Mesenchymal stem cell (in vitro differentiated cells and primary cell): ENCODE measurements at regions not wholly inside any gene's neighbourhood (a gene's known extent, or its start where the extent isn't known, plus 50 kb on each side); places are given as distances from the start of the nearest gene placed in this dataset.

Experiments
- DNase-seq: peaks from one replicate; pipeline ENCODE4 v3.0.0-alpha.2; 2013
- H2AFZ ChIP-seq: one replicate; pipeline ENCODE4 v1.6.1; 2013; ENCODE audit warnings: low read depth, mild to moderate bottlenecking, control low read depth, inconsistent platforms, low read length, moderate library complexity
- H2AK5ac ChIP-seq: 2 replicates; pipeline ENCODE4 v1.6.1; 2013; ENCODE audit warnings: low read length, moderate library complexity, mild to moderate bottlenecking, inconsistent platforms; ENCODE audit not compliant: severe bottlenecking
- H2BK120ac ChIP-seq: one replicate; pipeline ENCODE4 v1.6.1; 2013; ENCODE audit warnings: low read depth, mild to moderate bottlenecking, inconsistent platforms, low read length, moderate library complexity
- H2BK12ac ChIP-seq, 2 experiments: one replicate each; pipeline ENCODE4 v1.6.1; 2013; ENCODE audit warnings: inconsistent platforms in 2 of 2, low read length in 2 of 2, mild to moderate bottlenecking in 2 of 2, moderate library complexity in 2 of 2, control low read depth in 1 of 2
- H2BK15ac ChIP-seq: one replicate; pipeline ENCODE4 v1.6.1; 2013; ENCODE audit warnings: mild to moderate bottlenecking, low read depth, inconsistent platforms; ENCODE audit not compliant: poor library complexity, severe bottlenecking
- H2BK5ac ChIP-seq: 2 replicates; pipeline ENCODE4 v1.6.1; 2013; ENCODE audit warnings: low read depth, mild to moderate bottlenecking, low read length, control low read depth, inconsistent platforms; ENCODE audit not compliant: poor library complexity, severe bottlenecking
- H3K14ac ChIP-seq, 2 experiments: one replicate each; pipeline ENCODE4 v1.6.1; 2013; ENCODE audit warnings: inconsistent platforms in 2 of 2, low read length in 2 of 2, control low read depth in 1 of 2, mild to moderate bottlenecking in 1 of 2, moderate library complexity in 1 of 2
- H3K18ac ChIP-seq, 2 experiments: one replicate each; pipeline ENCODE4 v1.6.1; 2013; ENCODE audit warnings: inconsistent platforms in 2 of 2, low read length in 2 of 2, control low read depth in 1 of 2, low read depth in 1 of 2, mild to moderate bottlenecking in 1 of 2
- H3K23ac ChIP-seq, 2 experiments: one replicate each; pipeline ENCODE4 v1.6.1; 2013; ENCODE audit warnings: inconsistent platforms in 2 of 2, low read length in 2 of 2, mild to moderate bottlenecking in 2 of 2, moderate library complexity in 2 of 2, control low read depth in 1 of 2
- H3K27ac ChIP-seq: 2 replicates; pipeline ENCODE4 v1.5.1; 2013; ENCODE audit warnings: mild to moderate bottlenecking, moderate library complexity, low read length, control low read depth, inconsistent platforms; ENCODE audit not compliant: poor library complexity, severe bottlenecking
- H3K27me3 ChIP-seq, 2 experiments: 2 replicates each; pipeline versions ENCODE4 v1.6.1 to v1.7.0; 2013; ENCODE audit warnings: low read length in 2 of 2, mild to moderate bottlenecking in 2 of 2, moderate library complexity in 2 of 2, control low read depth in 1 of 2, inconsistent platforms in 1 of 2; ENCODE audit not compliant: control insufficient read depth in 1 of 2, insufficient read depth in 1 of 2
- H3K36me3 ChIP-seq, 2 experiments: 2 replicates each; pipeline versions ENCODE4 v1.6.1 to v1.7.0; 2013; ENCODE audit warnings: low read length in 2 of 2, control low read depth in 1 of 2, inconsistent platforms in 1 of 2, low read depth in 1 of 2, mild to moderate bottlenecking in 1 of 2; ENCODE audit not compliant: insufficient read depth in 2 of 2, control insufficient read depth in 1 of 2
- H3K4ac ChIP-seq, 2 experiments: one replicate each; pipeline ENCODE4 v1.6.1; 2013; ENCODE audit warnings: inconsistent platforms in 2 of 2, low read length in 2 of 2, mild to moderate bottlenecking in 2 of 2, moderate library complexity in 2 of 2, control low read depth in 1 of 2, low read depth in 1 of 2
- H3K4me1 ChIP-seq: 2 replicates; pipeline ENCODE4 v1.6.1; 2013; ENCODE audit warnings: low read depth, low read length, control low read depth; ENCODE audit not compliant: control insufficient read depth, insufficient read depth
- H3K4me2 ChIP-seq: 2 replicates; pipeline ENCODE4 v1.6.1; 2013; ENCODE audit warnings: low read length, mild to moderate bottlenecking, inconsistent platforms; ENCODE audit not compliant: poor library complexity, severe bottlenecking
- H3K4me3 ChIP-seq, 2 experiments: 2 replicates each; pipeline versions ENCODE4 v1.5.1 to v1.7.0; 2013; ENCODE audit warnings: low read length in 2 of 2, mild to moderate bottlenecking in 2 of 2, control low read depth in 1 of 2, low read depth in 1 of 2; ENCODE audit not compliant: insufficient read depth in 1 of 2
- H3K79me1 ChIP-seq: replicated peaks from 2 replicates; pipeline ENCODE4 v1.6.1; 2013; ENCODE audit warnings: mild to moderate bottlenecking, control low read depth, low read length, inconsistent platforms; ENCODE audit not compliant: poor library complexity, severe bottlenecking
- H3K9ac ChIP-seq: 2 replicates; pipeline ENCODE4 v1.7.0; 2013; ENCODE audit warnings: mild to moderate bottlenecking, low read length, moderate library complexity
- H3K9me3 ChIP-seq: 2 replicates; pipeline ENCODE4 v1.7.0; 2013; ENCODE audit warnings: mild to moderate bottlenecking, low read length; ENCODE audit not compliant: control insufficient read depth
- H4K8ac ChIP-seq: one replicate; pipeline ENCODE4 v1.6.1; 2013; ENCODE audit warnings: inconsistent platforms, mild to moderate bottlenecking, low read length, moderate library complexity
- H4K91ac ChIP-seq: one replicate; pipeline ENCODE4 v1.6.1; 2013; ENCODE audit warnings: mild to moderate bottlenecking, low read length, inconsistent platforms
- WGBS: methylation state at CpG from one replicate; pipeline ENCODE4 v1.1.7; 2013; ENCODE audit warnings: mixed read lengths; 5-methylcytosine and 5-hydroxymethylcytosine counted together

DNA sequence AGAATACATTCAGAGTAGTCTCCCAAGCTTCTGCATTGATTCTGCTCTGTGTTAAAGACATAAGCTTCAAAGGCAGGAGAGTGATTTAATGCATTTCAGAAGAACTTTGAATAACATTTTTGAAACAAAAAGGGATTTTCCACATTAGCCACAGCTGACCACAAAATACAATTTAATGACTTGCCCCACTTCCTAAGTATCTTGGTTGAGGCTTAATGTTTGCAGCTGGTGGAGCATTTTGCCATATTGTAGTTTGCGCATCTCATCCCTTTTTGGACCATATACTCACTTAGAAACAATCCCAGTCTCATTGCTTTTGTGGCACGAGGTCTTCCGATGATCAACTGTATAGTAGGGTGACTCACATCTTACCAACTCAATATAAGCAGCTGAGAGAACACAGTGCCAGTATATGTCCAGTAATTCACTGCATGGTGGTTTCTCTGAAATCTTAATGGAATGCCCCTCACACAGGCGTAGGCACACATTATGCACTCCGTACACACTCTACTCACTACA is 455.8 kb upstream of the PTGER4 start:
- Histone ChIP-seq H3K4me3 (no peak overlapping the region), H3K18ac (no peak overlapping the region), H2BK12ac (no peak overlapping the region), H2AK5ac (no peak overlapping the region), H3K9me3 (no peaks in the 10 kb centered on the region), H3K9ac (no peak overlapping the region), H3K36me3 (no peaks in the 10 kb centered on the region), H3K27me3 (no peaks in the 10 kb centered on the region), H2AFZ (no peak overlapping the region), H3K27ac (peak overlapping the region; percentile 79), H2BK120ac (no peak overlapping the region), H3K4me1 (peaks cover 1% of the 10 kb centered on the region), H4K91ac (no peak overlapping the region), H2BK5ac (no peak overlapping the region), H3K4me2 (no peak overlapping the region), H2BK15ac (no peak overlapping the region), H3K23ac (no peak overlapping the region), H4K8ac (no peak overlapping the region), H3K79me1 (no peaks in the 10 kb centered on the region), H3K4ac (no peak overlapping the region), H3K14ac (no peak overlapping the region)
- peak; percentile 73 for DNase-seq
- WGBS: 49% methylated on average over 4 of the region's 5 CpGs

DNA sequence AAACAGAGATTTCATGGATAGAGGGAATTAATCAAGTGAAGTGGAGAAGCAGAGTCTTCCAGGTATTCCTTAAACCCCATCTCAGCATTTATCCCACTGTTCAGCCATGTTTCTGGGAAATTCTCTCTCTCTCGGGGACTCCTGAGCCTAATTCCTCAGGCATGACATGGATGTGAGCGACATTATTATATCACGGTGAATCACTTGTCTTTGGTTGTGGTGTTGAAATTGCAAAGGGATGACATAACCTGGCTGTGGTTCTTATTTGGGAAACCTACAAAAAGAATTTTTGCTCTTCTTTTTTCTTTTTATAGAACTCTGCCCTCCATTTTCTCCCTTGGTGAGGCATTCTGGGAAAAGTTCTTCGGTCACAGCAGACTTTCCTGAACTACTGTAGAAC is 457.9 kb upstream of the PTGER4 start:
- Histone ChIP-seq H2BK15ac (no peak overlapping the region), H3K4me2 (no peak overlapping the region), H2BK5ac (no peak overlapping the region), H2BK120ac (no peak overlapping the region), H3K9me3 (no peaks in the 10 kb centered on the region), H3K4ac (no peak overlapping the region), H3K9ac (no peak overlapping the region), H3K27ac (peak overlapping the region; percentile 69), H2AFZ (no peak overlapping the region), H2BK12ac (no peak overlapping the region), H3K27me3 (no peaks in the 10 kb centered on the region), H3K36me3 (no peaks in the 10 kb centered on the region), H4K8ac (no peak overlapping the region), H3K14ac (no peak overlapping the region), H2AK5ac (no peak overlapping the region), H3K79me1 (no peaks in the 10 kb centered on the region), H3K18ac (no peak overlapping the region), H3K4me1 (peaks cover 1% of the 10 kb centered on the region), H3K4me3 (no peak overlapping the region), H4K91ac (no peak overlapping the region), H3K23ac (no peak overlapping the region)
- DNase-seq: peak; percentile 69
- WGBS: 30% methylated on average over 4 of the region's 4 CpGs

DNA sequence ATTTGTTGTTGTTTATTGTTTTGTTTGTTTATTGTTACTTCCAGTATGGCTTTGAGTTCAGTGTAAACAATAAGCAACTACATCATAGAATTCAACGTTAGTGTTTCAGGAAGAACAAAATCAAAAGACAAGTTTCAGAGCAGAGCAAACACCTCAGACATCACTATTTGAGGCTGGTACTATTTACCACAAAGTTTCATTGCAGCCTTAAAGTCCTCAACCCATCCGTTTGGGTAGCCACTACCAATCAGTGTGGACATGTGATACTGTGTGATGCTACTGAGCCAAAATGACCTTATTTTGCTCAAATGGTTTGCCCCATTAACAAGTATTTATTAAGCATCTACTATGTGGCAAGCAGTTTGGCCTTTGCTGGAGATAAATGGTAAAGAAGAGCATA is 458.5 kb upstream of the PTGER4 start:
- Histone ChIP-seq H3K79me1 (no peaks in the 10 kb centered on the region), H3K18ac (no peak overlapping the region), H3K4me3 (no peak overlapping the region), H2AK5ac (peak overlapping the region; percentile 6), H3K27ac (peak overlapping the region; percentile 6), H2BK120ac (no peak overlapping the region), H3K4me1 (peaks cover 1% of the 10 kb centered on the region), H3K14ac (no peak overlapping the region), H3K36me3 (no peaks in the 10 kb centered on the region), H3K4me2 (no peak overlapping the region), H3K27me3 (no peaks in the 10 kb centered on the region), H4K8ac (no peak overlapping the region), H3K9me3 (no peaks in the 10 kb centered on the region), H3K23ac (no peak overlapping the region), H2AFZ (no peak overlapping the region), H4K91ac (no peak overlapping the region), H2BK5ac (no peak overlapping the region), H3K9ac (no peak overlapping the region), H3K4ac (no peak overlapping the region), H2BK12ac (no peak overlapping the region), H2BK15ac (no peak overlapping the region)
- DNase-seq: no peak
- 82% methylated on average over 2 of the region's 2 CpGs for WGBS

DNA sequence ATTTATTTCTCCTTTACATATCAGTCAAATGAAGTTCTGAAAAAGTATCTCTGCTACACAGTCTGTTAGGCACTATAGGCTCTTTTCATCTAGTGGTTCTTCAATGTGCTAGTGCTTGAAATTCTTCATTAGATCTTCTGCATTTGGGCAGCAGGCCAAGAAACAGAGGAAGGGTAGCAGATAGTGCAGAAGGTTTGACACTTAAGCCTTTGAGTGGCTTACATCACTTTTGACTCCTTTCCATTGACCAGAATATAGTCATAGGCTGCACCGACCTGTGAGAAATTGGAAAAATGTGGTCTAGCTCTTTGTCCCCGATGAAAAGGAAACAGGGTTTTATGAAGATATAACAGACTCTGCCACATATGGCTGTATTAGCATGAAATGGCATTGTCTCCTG is 459.5 kb upstream of the PTGER4 start:
- Histone ChIP-seq H3K4me2 (no peak overlapping the region), H3K36me3 (no peaks in the 10 kb centered on the region), H2BK5ac (no peak overlapping the region), H3K9ac (no peak overlapping the region), H4K91ac (no peak overlapping the region), H3K14ac (no peak overlapping the region), H3K4me3 (no peak overlapping the region), H3K4me1 (peaks cover 1% of the 10 kb centered on the region), H3K23ac (no peak overlapping the region), H2BK15ac (no peak overlapping the region), H3K9me3 (no peaks in the 10 kb centered on the region), H2AFZ (no peak overlapping the region), H3K4ac (no peak overlapping the region), H2AK5ac (no peak overlapping the region), H3K79me1 (no peaks in the 10 kb centered on the region), H2BK12ac (no peak overlapping the region), H4K8ac (no peak overlapping the region), H3K27me3 (no peaks in the 10 kb centered on the region), H2BK120ac (no peak overlapping the region), H3K27ac (no peak overlapping the region), H3K18ac (no peak overlapping the region)
- DNase-seq: no peak
- 83% methylated on average over 2 of the region's 2 CpGs for WGBS
